Erythroblast (primary cell): ENCODE measurements at regions not wholly inside any gene's neighbourhood (a gene's known extent, or its start where the extent isn't known, plus 50 kb on each side); places are given as distances from the start of the nearest gene placed in this dataset.

Experiments
- GATA1 ChIP-seq: IDR thresholded peaks from 2 replicates; pipeline ENCODE4 v1.6.1; 2011; ENCODE audit warnings: low read depth, mild to moderate bottlenecking, control low read depth, low read length, moderate library complexity
- POLR2A ChIP-seq: IDR thresholded peaks from 2 replicates; pipeline ENCODE4 v1.6.1; 2011; ENCODE audit warnings: mild to moderate bottlenecking, low read length

DNA sequence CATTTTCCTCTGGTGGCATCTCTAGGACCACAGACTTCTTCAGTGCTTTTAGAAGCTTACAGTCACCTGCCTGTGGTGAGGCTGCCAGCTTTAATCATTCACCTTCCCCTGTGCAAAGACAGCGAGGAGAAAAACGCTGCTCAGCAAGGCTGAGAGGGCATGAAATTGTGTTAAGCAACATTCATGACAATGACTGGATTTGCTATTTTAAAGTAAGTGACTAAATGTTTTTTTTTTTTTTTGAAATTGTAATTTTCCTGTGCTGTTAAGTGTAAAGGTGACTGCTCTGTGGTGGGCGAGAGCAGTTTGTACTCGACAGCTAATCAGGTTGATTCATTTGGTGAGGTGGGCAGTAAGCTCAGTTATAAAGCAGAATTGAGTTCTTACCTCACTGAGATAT, 240.4 kb downstream of the NSUN3 start:
- TF ChIP-seq POLR2A (no peak), GATA1 (no peak)
